ENCODE measurements at regions not wholly inside any gene's neighbourhood (a gene's known extent, or its start where the extent isn't known, plus 50 kb on each side); places are given as distances from the start of the nearest gene placed in this dataset.

- H3K4me3 ChIP-seq (replicated peaks; ENCODE audit: low read depth, low read length), result no peak overlapping the region
- no peak for DNase-seq (ENCODE audit: low read depth)
- TF ChIP-seq, protein P1, sequence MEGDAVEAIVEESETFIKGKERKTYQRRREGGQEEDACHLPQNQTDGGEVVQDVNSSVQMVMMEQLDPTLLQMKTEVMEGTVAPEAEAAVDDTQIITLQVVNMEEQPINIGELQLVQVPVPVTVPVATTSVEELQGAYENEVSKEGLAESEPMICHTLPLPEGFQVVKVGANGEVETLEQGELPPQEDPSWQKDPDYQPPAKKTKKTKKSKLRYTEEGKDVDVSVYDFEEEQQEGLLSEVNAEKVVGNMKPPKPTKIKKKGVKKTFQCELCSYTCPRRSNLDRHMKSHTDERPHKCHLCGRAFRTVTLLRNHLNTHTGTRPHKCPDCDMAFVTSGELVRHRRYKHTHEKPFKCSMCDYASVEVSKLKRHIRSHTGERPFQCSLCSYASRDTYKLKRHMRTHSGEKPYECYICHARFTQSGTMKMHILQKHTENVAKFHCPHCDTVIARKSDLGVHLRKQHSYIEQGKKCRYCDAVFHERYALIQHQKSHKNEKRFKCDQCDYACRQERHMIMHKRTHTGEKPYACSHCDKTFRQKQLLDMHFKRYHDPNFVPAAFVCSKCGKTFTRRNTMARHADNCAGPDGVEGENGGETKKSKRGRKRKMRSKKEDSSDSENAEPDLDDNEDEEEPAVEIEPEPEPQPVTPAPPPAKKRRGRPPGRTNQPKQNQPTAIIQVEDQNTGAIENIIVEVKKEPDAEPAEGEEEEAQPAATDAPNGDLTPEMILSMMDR (IDR thresholded peaks at IDR 0.05; ENCODE audit: low read length, missing control alignments), result no peak
These were observed 163.2 kb downstream of the TBXT start for GRCh38 chr6:166004471-166004870.

GRCh38 chr6:166003569-166003968, 164.1 kb downstream of the TBXT start:
- TF ChIP-seq, protein P1 (IDR thresholded peaks at IDR 0.05; ENCODE audit: low read length, missing control alignments), result no peak
- H3K4me3 ChIP-seq (replicated peaks; ENCODE audit: low read depth, low read length), result no peak overlapping the region
- DNase-seq (ENCODE audit: low read depth), result no peak

DNA sequence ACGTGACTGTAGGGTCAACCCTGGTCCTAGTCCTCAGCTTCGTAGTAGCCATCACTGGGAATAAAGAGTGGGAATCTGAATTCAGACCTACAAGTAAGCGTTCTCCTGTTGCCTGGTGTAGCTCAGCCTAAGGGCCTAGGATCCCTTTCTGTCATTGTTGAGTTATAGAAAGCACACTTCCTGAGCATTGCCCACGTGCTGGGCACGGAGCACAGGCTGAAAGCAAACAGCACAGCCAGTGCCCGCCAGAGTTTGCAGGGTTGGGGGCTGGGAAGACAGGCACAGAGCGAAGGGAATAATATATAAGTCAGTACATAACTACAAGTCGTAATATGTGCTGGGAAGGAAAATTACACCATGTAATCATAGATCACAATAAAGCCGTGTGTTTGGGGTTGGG, 166.3 kb downstream of the TBXT start:
- H3K4me3 ChIP-seq (replicated peaks; ENCODE audit: low read depth, low read length), result no peak overlapping the region
- no peak for DNase-seq (ENCODE audit: low read depth)
- TF ChIP-seq, protein P1 (IDR thresholded peaks at IDR 0.05; ENCODE audit: low read length, missing control alignments), result no peak

DNA sequence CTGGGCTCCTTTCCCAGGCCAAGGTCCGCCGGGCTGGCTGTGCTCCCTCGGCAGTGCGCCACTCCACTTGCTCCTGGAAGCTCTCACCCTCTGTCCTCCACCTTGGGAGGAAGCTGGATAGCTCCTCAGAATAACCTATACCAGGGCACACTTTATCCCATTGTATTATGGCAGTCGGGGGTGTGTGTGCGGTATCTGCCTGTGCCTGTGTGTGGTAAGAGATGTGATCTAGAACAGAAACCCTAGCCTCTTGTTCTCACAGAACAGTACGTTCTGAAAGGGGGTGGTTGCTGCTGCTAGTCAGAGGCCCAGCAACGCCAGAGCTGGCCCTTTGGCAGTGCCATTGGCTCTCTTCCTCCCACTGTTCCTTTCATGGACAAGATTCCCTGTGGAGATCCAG, 168.4 kb downstream of the TBXT start:
- H3K4me3 ChIP-seq (replicated peaks; ENCODE audit: low read depth, low read length), result no peak overlapping the region
- TF ChIP-seq, protein P1 (IDR thresholded peaks at IDR 0.05; ENCODE audit: low read length, missing control alignments), result no peak
- no peak for DNase-seq (ENCODE audit: low read depth)

DNA sequence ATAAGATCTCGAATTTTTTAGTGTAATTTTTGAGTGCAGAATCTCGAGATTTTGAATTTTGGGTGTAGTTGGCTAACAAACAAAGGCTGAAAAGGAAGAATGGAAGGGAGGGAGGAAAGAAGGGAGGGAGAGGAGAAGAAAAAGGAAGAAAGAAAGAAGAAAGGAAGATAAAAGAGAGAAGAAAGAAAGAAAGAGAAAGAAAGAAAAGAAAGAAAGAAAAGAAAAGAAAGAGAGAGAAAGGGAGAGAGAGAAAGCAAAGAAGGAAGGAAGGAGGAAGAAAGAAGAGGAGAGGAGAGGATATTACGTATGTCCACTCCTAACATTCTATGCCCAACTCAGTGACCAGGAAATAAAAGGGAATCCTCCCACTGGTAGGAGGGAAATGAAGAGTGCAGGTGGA, 169.6 kb downstream of the TBXT start:
- no peak for DNase-seq (ENCODE audit: low read depth)
- no peak overlapping the region for H3K4me3 ChIP-seq (replicated peaks; ENCODE audit: low read depth, low read length)
- TF ChIP-seq, protein P1 (IDR thresholded peaks at IDR 0.05; ENCODE audit: low read length, missing control alignments), result no peak

DNA sequence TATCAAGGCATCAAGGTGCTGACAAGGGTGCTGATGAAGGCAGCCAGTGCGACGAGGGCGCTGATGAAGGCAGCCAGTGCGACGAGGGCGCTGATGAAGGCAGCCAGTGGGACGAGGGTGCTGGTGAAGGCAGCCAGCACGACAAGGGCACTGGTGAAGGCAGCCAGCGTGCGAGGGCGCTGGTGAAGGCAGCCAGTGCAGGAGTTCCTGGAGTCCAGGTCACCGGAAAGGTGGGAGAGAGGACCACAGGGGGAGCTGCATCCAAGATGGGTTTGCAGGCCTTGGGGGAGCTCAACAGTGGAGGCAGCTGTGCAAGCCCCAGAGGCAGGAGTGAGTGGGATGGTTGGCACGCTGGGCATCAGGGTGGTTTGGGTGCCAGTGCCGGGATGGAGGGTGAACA, 176.3 kb downstream of the TBXT start:
- TF ChIP-seq, protein P1 (IDR thresholded peaks at IDR 0.05; ENCODE audit: low read length, missing control alignments), result no peak
- DNase-seq (ENCODE audit: low read depth), result no peak
- H3K4me3 ChIP-seq (replicated peaks; ENCODE audit: low read depth, low read length), result no peak overlapping the region

- no peak for DNase-seq (ENCODE audit: low read depth)
- no peak overlapping the region for H3K4me3 ChIP-seq (replicated peaks; ENCODE audit: low read depth, low read length)
- TF ChIP-seq, protein P1 (IDR thresholded peaks at IDR 0.05; ENCODE audit: low read length, missing control alignments), result no peak
These were observed 177.4 kb downstream of the TBXT start for GRCh38 chr6:165990216-165990615.
